ENCODE measurements at regions not wholly inside any gene's neighbourhood (a gene's known extent, or its start where the extent isn't known, plus 50 kb on each side); places are given as distances from the start of the nearest gene placed in this dataset.

- no peak for TF ChIP-seq CREB1 (IDR thresholded peaks at IDR 0.05; ENCODE audit: low read depth)
- TF ChIP-seq MAX (IDR thresholded peaks at IDR 0.05), result no peak
- no peak for TF ChIP-seq RAD21 (IDR thresholded peaks at IDR 0.05; ENCODE audit: low read depth)
These were observed 549.4 kb downstream of the TLL1 start for GRCh38 chr4:166422475-166422874.

All from Ishikawa (cell line).